Left lung (tissue), 4 donors: ENCODE measurements at regions not wholly inside any gene's neighbourhood (a gene's known extent, or its start where the extent isn't known, plus 50 kb on each side); places are given as distances from the start of the nearest gene placed in this dataset.

Experiments used
- ATAC-seq: fragments of 200-7000 bp; cut with Tn5 transposase; one replicate; pipeline ENCODE4 v1.9.1; 2020; ENCODE audit warnings: moderate library complexity
- DNase-seq, 4 donors: peaks; one replicate each; pipeline ENCODE4 v3.0.0-alpha.2; 2013 to 2020
- H3K27ac ChIP-seq, 2 donors: fragments of 200-600 bp; sonication (generic) in 1 of 2; one replicate each; pipeline versions ENCODE4 v1.5.0 to v1.8.0; 2020 to 2021
- H3K27me3 ChIP-seq, 2 donors: fragments of 200-600 bp; sonication (generic) in 1 of 2; one replicate each; pipeline versions ENCODE4 v1.5.0 to v1.8.0; 2020 to 2021
- H3K36me3 ChIP-seq, 2 donors: fragments of 200-600 bp; sonication (generic) in 1 of 2; one replicate each; pipeline versions ENCODE4 v1.5.0 to v1.8.0; 2020 to 2021
- H3K4me1 ChIP-seq, 2 donors: fragments of 200-600 bp; one replicate each; pipeline ENCODE4 v1.8.0; 2021
- H3K4me3 ChIP-seq, 2 donors: fragments of 200-600 bp; sonication (generic) in 1 of 2; one replicate each; pipeline versions ENCODE4 v1.5.0 to v1.8.0; 2020 to 2021; ENCODE audit warnings: mild to moderate bottlenecking in 1 of 2
- H3K9me3 ChIP-seq, 2 donors: fragments of 200-600 bp; sonication (generic) in 1 of 2; one replicate each; pipeline versions ENCODE4 v1.5.0 to v1.8.0; 2020 to 2021
- CTCF ChIP-seq, 2 donors: fragments of 200-600 bp; sonication (generic) in 1 of 2; IDR thresholded peaks; one replicate each; pipeline versions ENCODE4 v1.5.0 to v1.8.0; 2021; ENCODE audit warnings: antibody characterized with exemption in 2 of 2
- intact Hi-C, 2 donors: fragments of 100-400 bp; cut with DNase I; formaldehyde crosslinking; loops; one replicate each; pipeline versions ENCODE4 v1.11.2 to v1.14.2; 2022
- donor health status: DM: no; HTN: yes; CAD: no.
- donor health status: DM: no; HTN: no; CAD: no.

GRCh38 chr16:48918520-48919258 is 308.7 kb upstream of the N4BP1 start:
- Histone ChIP-seq H3K4me1 (no peaks in the 10 kb centered on the region), H3K27ac (no peak overlapping the region), H3K27me3 (no peaks in the 10 kb centered on the region), H3K36me3 (no peaks in the 10 kb centered on the region), H3K4me3 (no peak overlapping the region), H3K9me3 (no peaks in the 10 kb centered on the region)
- intact Hi-C loops: no loop called here
- ATAC-seq (no peak), DNase-seq (no peak)
- TF ChIP-seq CTCF (IDR thresholded peaks at IDR 0.05): no peak

DNA sequence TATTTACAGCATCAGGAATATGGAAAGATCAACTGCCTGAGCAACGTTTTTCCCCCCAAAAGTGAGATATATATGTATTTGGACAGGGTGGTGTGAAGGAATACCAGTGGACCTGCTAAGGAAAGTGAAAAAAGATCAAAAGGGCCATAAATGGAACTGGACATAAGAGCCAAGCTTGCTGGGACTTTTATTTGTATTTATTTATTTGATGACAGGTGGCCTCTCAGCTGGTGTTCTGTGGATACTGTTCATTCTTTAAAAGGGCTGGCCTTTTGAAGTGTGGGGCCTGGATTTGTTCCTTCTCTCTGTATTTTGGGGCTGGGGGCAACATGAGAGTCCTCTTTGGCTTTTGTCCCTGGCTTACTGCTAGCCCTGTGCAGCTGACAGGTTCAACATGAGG is 306.6 kb upstream of the N4BP1 start:
- Histone ChIP-seq H3K4me1 (no peaks in the 10 kb centered on the region), H3K9me3 (no peaks in the 10 kb centered on the region), H3K27ac (no peak overlapping the region), H3K4me3 (no peak overlapping the region), H3K27me3 (peaks cover 0 to 7% of the 10 kb centered on the region in 2 donors), H3K36me3 (no peaks in the 10 kb centered on the region)
- intact Hi-C loops: no loop called here
- no peak for ATAC-seq
- no peak for DNase-seq
- no peak for TF ChIP-seq CTCF (IDR thresholded peaks at IDR 0.05)

DNA sequence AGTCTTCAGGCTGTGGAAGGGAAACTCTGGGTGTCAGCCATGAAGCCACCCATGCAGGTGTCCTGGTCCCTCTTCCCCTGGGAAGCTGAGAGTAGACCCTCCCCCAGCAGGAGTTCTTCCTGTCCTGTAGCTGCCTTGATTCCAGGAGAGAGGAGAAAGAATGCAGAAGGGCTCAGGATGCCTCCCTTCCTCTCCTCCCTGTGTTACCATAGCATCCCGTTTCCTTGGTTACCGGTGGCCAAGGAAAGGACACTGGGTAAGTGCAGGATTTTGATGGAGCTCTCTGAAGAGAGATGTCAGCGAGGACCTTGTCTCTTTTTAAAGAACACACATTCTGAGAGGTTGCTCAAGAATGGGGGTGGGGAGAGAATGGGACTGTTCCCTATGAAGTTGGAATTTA is 304.1 kb upstream of the N4BP1 start:
- Histone ChIP-seq H3K27ac (no peak overlapping the region), H3K27me3 (peaks cover 0 to 7% of the 10 kb centered on the region in 2 donors), H3K4me1 (no peaks in the 10 kb centered on the region), H3K4me3 (no peak overlapping the region), H3K9me3 (no peaks in the 10 kb centered on the region), H3K36me3 (no peaks in the 10 kb centered on the region)
- intact Hi-C loops: no loop called here
- no peak for TF ChIP-seq CTCF (IDR thresholded peaks at IDR 0.05)
- no peak for DNase-seq
- ATAC-seq: no peak

- no peak for DNase-seq
- TF ChIP-seq CTCF (IDR thresholded peaks at IDR 0.05): no peak
- H3K27me3 ChIP-seq: peaks cover 0 to 7% of the 10 kb centered on the region in 2 donors
- H3K4me3 ChIP-seq: no peak overlapping the region
- ATAC-seq: no peak
- H3K9me3 ChIP-seq: no peaks in the 10 kb centered on the region
- no peaks in the 10 kb centered on the region for H3K36me3 ChIP-seq
- no peak overlapping the region for H3K27ac ChIP-seq
- no peaks in the 10 kb centered on the region for H3K4me1 ChIP-seq
- intact Hi-C loops: no loop called here
Measured at GRCh38 chr16:48913384-48913783, 303.4 kb upstream of the N4BP1 start.

- ATAC-seq (no peak), DNase-seq (no peak)
- Histone ChIP-seq H3K27ac (no peak overlapping the region), H3K4me3 (no peak overlapping the region), H3K4me1 (no peaks in the 10 kb centered on the region), H3K9me3 (no peaks in the 10 kb centered on the region), H3K36me3 (no peaks in the 10 kb centered on the region), H3K27me3 (peaks cover 0 to 7% of the 10 kb centered on the region in 2 donors)
- intact Hi-C loops: no loop called here
- TF ChIP-seq CTCF (IDR thresholded peaks at IDR 0.05): no peak
Measured at GRCh38 chr16:48912360-48912759, 302.4 kb upstream of the N4BP1 start.
